Astrocyte of the cerebellum (primary cell): ENCODE measurements at regions not wholly inside any gene's neighbourhood (a gene's known extent, or its start where the extent isn't known, plus 50 kb on each side); places are given as distances from the start of the nearest gene placed in this dataset.

Experiments
- DNase-seq: peaks from one replicate; pipeline ENCODE4 v3.0.0-alpha.2; 2011; ENCODE audit warnings: low read depth
- H3K4me3 ChIP-seq: 2 replicates; pipeline ENCODE4 v1.5.1; 2011; ENCODE audit warnings: mild to moderate bottlenecking, low read depth, low read length, moderate library complexity
- CTCF ChIP-seq: IDR thresholded peaks from 2 replicates; pipeline ENCODE4 v1.5.1; 2012; ENCODE audit warnings: low read length, low read depth, moderate library complexity, mild to moderate bottlenecking; ENCODE audit errors: missing control alignments
- in situ Hi-C: cut with HindIII; loops from 2 replicates; pipeline ENCODE4 v1.10.0; 2017; ENCODE audit warnings: low sequenced_read_pairs

GRCh38 chr14:66435683-66436082 lies 50.5 kb upstream of the CCDC196 start:
- H3K4me3 ChIP-seq: no peak overlapping the region
- in situ Hi-C loops: no loop called here
- no peak for TF ChIP-seq CTCF
- no peak for DNase-seq
